Calu3 (cell line): ENCODE measurements at regions not wholly inside any gene's neighbourhood (a gene's known extent, or its start where the extent isn't known, plus 50 kb on each side); places are given as distances from the start of the nearest gene placed in this dataset.

Source experiments
- BruUV-seq: library from RNA; stranded (reverse); fragments of 400-500 nt; replicated peaks from 2 replicates; lab custom pipeline; 2021; lab: Mats Ljungman, UMichigan
- CTCF ChIA-PET: fragments of 300-600 bp; sonication (Branson Sonifier 250); formaldehyde crosslinking; loops from one replicate; lab custom pipeline; 2022; ENCODE audit warnings: antibody characterized with exemption; lab: Charles Lee
- DNase-seq: peaks from one replicate; pipeline ENCODE4 v3.0.0; 2022
- H3K27ac Mint-ChIP-seq: one replicate; pipeline ENCODE4 v1.8.0; 2022; ENCODE audit warnings: mixed read lengths; ENCODE audit not compliant: unreplicated experiment
- H3K27me3 Mint-ChIP-seq: one replicate; pipeline ENCODE4 v1.8.0; 2022; ENCODE audit warnings: mixed read lengths; ENCODE audit not compliant: unreplicated experiment
- H3K36me3 Mint-ChIP-seq: one replicate; pipeline ENCODE4 v1.8.0; 2022; ENCODE audit warnings: mild to moderate bottlenecking, moderate library complexity, mixed read lengths; ENCODE audit not compliant: insufficient read depth, unreplicated experiment
- H3K4me1 Mint-ChIP-seq: one replicate; pipeline ENCODE4 v1.8.0; 2022; ENCODE audit warnings: mild to moderate bottlenecking, low read depth, mixed read lengths; ENCODE audit not compliant: unreplicated experiment
- H3K4me3 Mint-ChIP-seq: one replicate; pipeline ENCODE4 v1.8.0; 2022; ENCODE audit warnings: mild to moderate bottlenecking, low read depth, moderate library complexity, mixed read lengths; ENCODE audit not compliant: unreplicated experiment
- H3K9me3 Mint-ChIP-seq: one replicate; pipeline ENCODE4 v1.8.0; 2022; ENCODE audit warnings: low read depth, mixed read lengths; ENCODE audit not compliant: unreplicated experiment
- intact Hi-C: fragments of 100-400 bp; cut with micrococcal nuclease; formaldehyde crosslinking; loops from one replicate; pipeline ENCODE4 v1.10.0; 2022; ENCODE audit not compliant: unreplicated experiment
- TF ChIP-seq, protein P1 (sequence below): fragments of 200-600 bp; IDR thresholded peaks from one replicate; pipeline ENCODE4 v1.8.0; 2022; ENCODE audit warnings: antibody characterized with exemption; ENCODE audit not compliant: unreplicated experiment

DNA sequence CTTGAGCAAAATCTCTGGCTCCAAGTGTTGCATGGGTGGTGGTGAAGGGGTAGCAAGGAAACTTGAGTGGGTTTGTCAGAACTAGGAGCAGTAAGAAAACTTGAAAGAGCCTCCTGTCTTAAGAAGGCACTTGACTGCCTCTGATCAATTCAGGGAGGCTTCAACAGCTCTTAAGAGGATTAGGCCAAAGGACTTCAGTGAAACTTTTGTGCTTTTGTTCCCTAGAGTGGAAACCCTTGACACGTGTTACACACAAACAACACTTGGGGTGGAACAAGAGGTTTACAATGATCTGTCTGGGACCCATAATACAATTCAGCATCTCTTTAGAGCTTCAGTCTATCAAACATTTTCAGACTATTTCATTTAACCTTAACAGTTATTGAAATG, 80.1 kb upstream of the ARMC2 start:
- H3K27ac Mint-ChIP-seq: no peak overlapping the region
- DNase-seq: no peak
- BruUV-seq: no TSS peak
- intact Hi-C loops: no loop called here
- TF ChIP-seq, protein P1, sequence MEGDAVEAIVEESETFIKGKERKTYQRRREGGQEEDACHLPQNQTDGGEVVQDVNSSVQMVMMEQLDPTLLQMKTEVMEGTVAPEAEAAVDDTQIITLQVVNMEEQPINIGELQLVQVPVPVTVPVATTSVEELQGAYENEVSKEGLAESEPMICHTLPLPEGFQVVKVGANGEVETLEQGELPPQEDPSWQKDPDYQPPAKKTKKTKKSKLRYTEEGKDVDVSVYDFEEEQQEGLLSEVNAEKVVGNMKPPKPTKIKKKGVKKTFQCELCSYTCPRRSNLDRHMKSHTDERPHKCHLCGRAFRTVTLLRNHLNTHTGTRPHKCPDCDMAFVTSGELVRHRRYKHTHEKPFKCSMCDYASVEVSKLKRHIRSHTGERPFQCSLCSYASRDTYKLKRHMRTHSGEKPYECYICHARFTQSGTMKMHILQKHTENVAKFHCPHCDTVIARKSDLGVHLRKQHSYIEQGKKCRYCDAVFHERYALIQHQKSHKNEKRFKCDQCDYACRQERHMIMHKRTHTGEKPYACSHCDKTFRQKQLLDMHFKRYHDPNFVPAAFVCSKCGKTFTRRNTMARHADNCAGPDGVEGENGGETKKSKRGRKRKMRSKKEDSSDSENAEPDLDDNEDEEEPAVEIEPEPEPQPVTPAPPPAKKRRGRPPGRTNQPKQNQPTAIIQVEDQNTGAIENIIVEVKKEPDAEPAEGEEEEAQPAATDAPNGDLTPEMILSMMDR: no peak
- no peak overlapping the region for H3K4me3 Mint-ChIP-seq
- no peaks in the 10 kb centered on the region for H3K4me1 Mint-ChIP-seq
- no peaks in the 10 kb centered on the region for H3K36me3 Mint-ChIP-seq
- H3K27me3 Mint-ChIP-seq: peaks cover 2% of the 10 kb centered on the region
- no peaks in the 10 kb centered on the region for H3K9me3 Mint-ChIP-seq
- CTCF ChIA-PET: no interaction called here

DNA sequence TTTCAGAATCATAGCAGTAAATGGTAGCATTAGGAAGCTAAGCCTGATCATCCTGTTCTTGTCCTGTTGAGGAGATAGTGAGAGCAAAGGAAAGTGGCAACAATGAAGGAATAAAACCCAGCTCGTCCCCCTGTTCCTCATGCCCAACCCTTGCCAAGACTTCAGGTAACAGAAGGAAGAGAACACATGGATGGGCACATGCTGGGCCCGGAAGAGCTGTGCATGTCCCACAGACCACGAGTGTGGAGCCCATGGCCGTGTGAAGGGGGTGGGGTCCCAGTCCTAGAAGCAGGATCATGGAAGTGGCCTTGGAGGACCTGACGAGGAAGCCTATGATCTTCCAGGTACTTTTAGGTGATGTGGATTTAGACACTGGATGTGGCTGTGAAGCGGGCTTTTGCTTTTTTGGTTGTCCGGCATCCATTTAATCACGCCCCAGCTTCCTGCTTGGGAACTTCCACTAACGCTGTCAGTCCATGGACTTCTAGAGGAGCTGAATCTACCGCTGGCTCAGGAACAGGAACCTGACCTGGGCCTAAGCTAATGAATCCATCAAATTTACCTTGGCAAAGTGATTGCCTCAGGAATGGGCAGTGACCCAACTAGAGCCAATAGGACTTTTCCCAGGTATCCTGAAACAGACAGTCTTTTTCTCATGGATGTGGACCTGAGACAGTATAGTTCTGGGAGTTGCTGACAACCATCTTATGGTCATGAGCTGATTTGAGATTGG, 79.3 kb upstream of the ARMC2 start:
- intact Hi-C loops: no loop called here
- no peaks in the 10 kb centered on the region for H3K36me3 Mint-ChIP-seq
- TF ChIP-seq, protein P1: no peak
- no TSS peak for BruUV-seq
- DNase-seq: no peak
- no peak overlapping the region for H3K4me3 Mint-ChIP-seq
- CTCF ChIA-PET: no interaction called here
- no peaks in the 10 kb centered on the region for H3K27me3 Mint-ChIP-seq
- H3K9me3 Mint-ChIP-seq: no peaks in the 10 kb centered on the region
- H3K4me1 Mint-ChIP-seq: no peaks in the 10 kb centered on the region
- H3K27ac Mint-ChIP-seq: no peak overlapping the region

DNA sequence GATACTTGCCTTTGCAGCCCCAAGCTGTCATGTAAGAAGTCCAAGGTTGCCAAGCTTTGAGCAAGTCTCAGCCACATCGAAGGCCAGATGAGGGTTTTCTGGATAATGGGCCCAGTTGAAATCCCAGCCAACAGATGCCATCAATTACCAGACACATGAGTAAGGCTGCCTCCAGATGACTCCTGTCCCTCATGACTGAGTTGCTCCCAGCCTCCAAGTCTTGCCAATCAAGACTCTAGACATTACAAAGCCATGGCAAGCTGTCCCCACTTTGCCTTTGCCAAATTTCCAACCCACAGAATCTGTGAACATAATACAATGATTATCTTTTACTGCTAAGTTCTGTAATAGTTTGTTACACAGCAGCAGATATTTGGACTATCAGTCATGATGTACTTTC, 76.8 kb upstream of the ARMC2 start:
- Mint-ChIP-seq H3K9me3 (no peaks in the 10 kb centered on the region), H3K4me1 (no peaks in the 10 kb centered on the region), H3K27me3 (no peaks in the 10 kb centered on the region), H3K4me3 (no peak overlapping the region), H3K27ac (no peak overlapping the region), H3K36me3 (no peaks in the 10 kb centered on the region)
- TF ChIP-seq, protein P1: no peak
- no TSS peak for BruUV-seq
- intact Hi-C loops: no loop called here
- DNase-seq: no peak
- CTCF ChIA-PET: no interaction called here

DNA sequence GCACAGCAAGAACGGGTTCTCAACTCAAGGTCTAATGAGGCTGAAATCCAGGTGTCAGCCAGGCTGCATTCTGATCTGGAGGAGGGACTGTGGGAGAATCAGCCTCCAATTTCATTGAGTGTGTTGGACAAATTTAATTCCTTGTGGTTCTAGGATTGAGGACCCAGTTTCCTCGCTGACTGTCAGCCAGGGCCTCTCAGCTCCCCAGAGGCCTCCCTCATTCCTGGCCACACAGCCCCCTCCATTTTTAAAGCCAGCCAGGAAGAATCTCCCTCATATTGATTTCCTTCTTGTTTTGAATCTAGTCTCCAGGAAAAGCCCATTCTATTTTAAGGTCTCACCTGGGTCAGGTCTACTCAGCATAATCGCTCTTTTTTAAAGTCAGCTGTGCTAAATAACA, 73.7 kb upstream of the ARMC2 start:
- BruUV-seq: no TSS peak
- Mint-ChIP-seq H3K4me1 (no peaks in the 10 kb centered on the region), H3K9me3 (no peaks in the 10 kb centered on the region), H3K27me3 (no peaks in the 10 kb centered on the region), H3K27ac (no peak overlapping the region), H3K36me3 (no peaks in the 10 kb centered on the region), H3K4me3 (no peak overlapping the region)
- intact Hi-C loops: no loop called here
- TF ChIP-seq, protein P1: no peak
- no peak for DNase-seq
- CTCF ChIA-PET: no interaction called here
